GM21528 (cell line): ENCODE measurements at regions not wholly inside any gene's neighbourhood (a gene's known extent, or its start where the extent isn't known, plus 50 kb on each side); places are given as distances from the start of the nearest gene placed in this dataset.

ENCODE experiments used
- ATAC-seq: cut with Tn5 transposase; IDR thresholded peaks from one replicate; pipeline ENCODE4 v1.9.1; 2021; ENCODE audit warnings: mild to moderate bottlenecking, moderate library complexity; ENCODE audit not compliant: unreplicated experiment, low FRiP score

GRCh38 chr10:78777867-78778266 is 290.9 kb upstream of the ZMIZ1 start:
- no peak for ATAC-seq

- ATAC-seq = no peak
These were observed 290.1 kb upstream of the ZMIZ1 start for GRCh38 chr10:78778444-78779338.

GRCh38 chr10:78779339-78779955 is 289.3 kb upstream of the ZMIZ1 start:
- ATAC-seq = no peak

GRCh38 chr10:78780551-78780961 is 288.2 kb upstream of the ZMIZ1 start:
- no peak for ATAC-seq

GRCh38 chr10:78781251-78781913 is 287.4 kb upstream of the ZMIZ1 start:
- ATAC-seq = no peak

- no peak for ATAC-seq
These were observed 286.8 kb upstream of the ZMIZ1 start for GRCh38 chr10:78781991-78782390.

- no peak for ATAC-seq
These were observed 286.3 kb upstream of the ZMIZ1 start for GRCh38 chr10:78782441-78782840.

GRCh38 chr10:78783753-78784152 is 285.0 kb upstream of the ZMIZ1 start:
- no peak for ATAC-seq

- ATAC-seq = no peak
These were observed 284.2 kb upstream of the ZMIZ1 start for GRCh38 chr10:78784546-78784945.

- no peak for ATAC-seq
These were observed 283.7 kb upstream of the ZMIZ1 start for GRCh38 chr10:78785066-78785465.

- no peak for ATAC-seq
These were observed 282.8 kb upstream of the ZMIZ1 start for GRCh38 chr10:78785991-78786390.

GRCh38 chr10:78787125-78787524 is 281.6 kb upstream of the ZMIZ1 start:
- no peak for ATAC-seq

- ATAC-seq = no peak
These were observed 273.9 kb upstream of the ZMIZ1 start for GRCh38 chr10:78794736-78795455.

GRCh38 chr10:78798976-78799730 is 269.6 kb upstream of the ZMIZ1 start:
- no peak for ATAC-seq

GRCh38 chr10:78800006-78800405 is 268.8 kb upstream of the ZMIZ1 start:
- ATAC-seq = no peak

- no peak for ATAC-seq
These were observed 268.0 kb upstream of the ZMIZ1 start for GRCh38 chr10:78800535-78801320.

- ATAC-seq = no peak
These were observed 266.3 kb upstream of the ZMIZ1 start for GRCh38 chr10:78802431-78802830.

- no peak for ATAC-seq
These were observed 265.9 kb upstream of the ZMIZ1 start for GRCh38 chr10:78802866-78803265.

GRCh38 chr10:78803710-78804109 is 265.1 kb upstream of the ZMIZ1 start:
- no peak for ATAC-seq
